Ishikawa (cell line): ENCODE measurements at regions not wholly inside any gene's neighbourhood (a gene's known extent, or its start where the extent isn't known, plus 50 kb on each side); places are given as distances from the start of the nearest gene placed in this dataset.

Source experiments
- CEBPB ChIP-seq: IDR thresholded peaks from 2 replicates; pipeline ENCODE4 v1.6.1; 2012
- CREB1 ChIP-seq: IDR thresholded peaks from 2 replicates; pipeline ENCODE4 v1.6.1; 2012; ENCODE audit warnings: low read depth
- EP300 ChIP-seq: IDR thresholded peaks from 2 replicates; pipeline ENCODE4 v1.6.1; 2012; ENCODE audit warnings: borderline replicate concordance
- MAX ChIP-seq: IDR thresholded peaks from 2 replicates; pipeline ENCODE4 v1.6.1; 2012
- RAD21 ChIP-seq: IDR thresholded peaks from 2 replicates; pipeline ENCODE4 v1.6.1; 2012; ENCODE audit warnings: low read depth
- REST ChIP-seq: IDR thresholded peaks from 2 replicates; pipeline ENCODE4 v1.6.1; 2012; ENCODE audit warnings: low read depth, mild to moderate bottlenecking
- TEAD4 ChIP-seq: IDR thresholded peaks from 2 replicates; pipeline ENCODE4 v1.6.1; 2012

- TF ChIP-seq REST (no peak), EP300 (no peak), MAX (no peak), CREB1 (no peak), CEBPB (no peak), RAD21 (no peak), TEAD4 (no peak)
Observed at GRCh38 chr10:128710798-128711183, 584.6 kb upstream of the MKI67 start.
